Karpas-422 (cell line): ENCODE measurements at regions not wholly inside any gene's neighbourhood (a gene's known extent, or its start where the extent isn't known, plus 50 kb on each side); places are given as distances from the start of the nearest gene placed in this dataset.
"Not testable (repeated sequence)": the region's sequence is repeated elsewhere in the genome, so short reads cannot be mapped to it uniquely, and the experiment has no call there.

ENCODE experiments used
- DNase-seq: peaks from one replicate; pipeline ENCODE4 v3.0.0-alpha.2; 2015
- H2AFZ ChIP-seq: fragments of 200-600 bp; sonication (generic); 2 replicates; pipeline ENCODE4 v1.6.1; 2014; ENCODE audit warnings: antibody characterized with exemption, low read length, mixed read lengths
- H3K27ac ChIP-seq: fragments of 200-600 bp; sonication (generic); 2 replicates; pipeline ENCODE4 v1.5.1; 2014; ENCODE audit warnings: mild to moderate bottlenecking, low read length, moderate library complexity
- H3K27me3 ChIP-seq: fragments of 200-600 bp; sonication (generic); 2 replicates; pipeline ENCODE4 v1.6.1; 2014; ENCODE audit warnings: low read length, mixed read lengths
- H3K36me3 ChIP-seq: fragments of 200-600 bp; sonication (generic); 2 replicates; pipeline ENCODE4 v1.6.1; 2014; ENCODE audit warnings: low read length, mixed read lengths; ENCODE audit not compliant: insufficient read depth
- H3K4me1 ChIP-seq: fragments of 200-600 bp; sonication (generic); 2 replicates; pipeline ENCODE4 v1.6.1; 2014; ENCODE audit warnings: mild to moderate bottlenecking, low read length, mixed read lengths
- H3K4me2 ChIP-seq: fragments of 200-600 bp; sonication (generic); 2 replicates; pipeline ENCODE4 v1.6.1; 2014; ENCODE audit warnings: low read length, low read depth, mild to moderate bottlenecking; ENCODE audit not compliant: poor library complexity, severe bottlenecking
- H3K4me3 ChIP-seq: fragments of 200-600 bp; sonication (generic); 2 replicates; pipeline ENCODE4 v1.5.1; 2014; ENCODE audit warnings: mild to moderate bottlenecking, antibody characterized with exemption, low read length, mixed read lengths
- H3K79me2 ChIP-seq: fragments of 200-600 bp; sonication (generic); 2 replicates; pipeline ENCODE4 v1.6.1; 2014; ENCODE audit warnings: mild to moderate bottlenecking, low read length, mixed read lengths
- H3K9ac ChIP-seq: fragments of 200-600 bp; sonication (generic); 2 replicates; pipeline ENCODE4 v1.6.0; 2014; ENCODE audit warnings: low read length
- H3K9me2 ChIP-seq: fragments of 200-600 bp; sonication (generic), shearing (Covaris generic); replicated peaks from 2 replicates; pipeline ENCODE4 v1.6.0; 2014; ENCODE audit warnings: mild to moderate bottlenecking, low read length, moderate library complexity; ENCODE audit not compliant: insufficient read depth
- H3K9me3 ChIP-seq: fragments of 300-700, 200-600 bp; sonication (generic); 2 replicates; pipeline ENCODE4 v1.6.1; 2014; ENCODE audit warnings: low read length, mixed read lengths
- H4K20me1 ChIP-seq: fragments of 200-600 bp; sonication (generic); 2 replicates; pipeline ENCODE4 v1.6.1; 2014; ENCODE audit warnings: mild to moderate bottlenecking, antibody characterized with exemption, low read length, low read depth; ENCODE audit not compliant: insufficient read depth

DNA sequence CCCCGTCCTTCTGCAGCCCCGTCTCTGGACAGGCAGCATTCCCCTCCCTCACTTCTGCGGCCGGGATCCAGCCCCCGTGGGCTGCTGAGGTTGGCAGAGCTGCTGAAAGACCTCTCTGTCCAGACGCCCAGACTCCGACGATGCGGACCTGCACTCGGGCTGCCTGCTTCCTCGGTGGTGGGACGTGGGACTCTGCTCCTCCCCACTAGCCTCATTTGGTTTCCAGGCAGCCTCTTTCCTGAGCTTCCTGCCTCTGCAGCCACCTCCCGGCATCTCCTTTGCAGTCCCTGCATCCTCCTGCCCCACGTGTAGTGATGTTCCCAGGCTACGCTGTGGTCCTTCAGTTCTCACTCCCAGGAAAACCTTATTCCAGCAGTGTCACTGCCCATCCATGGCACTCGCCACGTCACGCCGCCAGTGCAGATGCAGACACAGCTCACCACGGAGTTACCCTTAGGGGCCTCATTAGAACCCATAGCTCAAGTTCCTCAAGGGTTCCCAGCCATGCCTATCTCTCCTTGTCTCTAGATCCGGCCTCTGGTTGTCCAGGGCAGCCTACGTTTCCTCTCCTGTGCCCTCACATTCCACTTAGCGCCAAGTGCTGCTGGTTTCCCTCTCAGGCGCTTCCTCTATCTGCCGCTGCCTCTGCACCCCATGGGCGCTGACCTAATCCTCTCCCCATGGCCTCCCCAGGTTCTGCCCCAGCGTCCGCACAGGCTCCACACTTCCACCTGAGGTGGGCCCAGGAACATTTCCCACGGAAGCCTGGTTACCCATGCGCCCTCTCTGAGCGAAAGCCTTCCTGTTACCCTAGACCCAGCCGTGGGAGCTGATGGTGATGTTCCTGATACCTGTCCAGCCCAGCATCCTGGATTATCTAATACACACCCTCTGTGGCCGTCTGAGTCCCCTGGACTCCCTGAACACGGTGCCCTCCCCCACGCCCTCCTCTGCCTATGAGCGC, 318.3 kb upstream of the MYT1L start:
- Histone ChIP-seq H3K9me3 (no peaks in the 10 kb centered on the region), H4K20me1 (no peaks in the 10 kb centered on the region), H3K4me3 (no peak overlapping the region), H3K9me2 (no peaks in the 10 kb centered on the region), H3K4me2 (no peak overlapping the region), H3K9ac (no peak overlapping the region), H3K27ac (no peak overlapping the region), H3K36me3 (no peaks in the 10 kb centered on the region), H3K27me3 (no peaks in the 10 kb centered on the region), H2AFZ (no peak overlapping the region), H3K4me1 (no peaks in the 10 kb centered on the region), H3K79me2 (no peaks in the 10 kb centered on the region)
- DNase-seq = no peak

DNA sequence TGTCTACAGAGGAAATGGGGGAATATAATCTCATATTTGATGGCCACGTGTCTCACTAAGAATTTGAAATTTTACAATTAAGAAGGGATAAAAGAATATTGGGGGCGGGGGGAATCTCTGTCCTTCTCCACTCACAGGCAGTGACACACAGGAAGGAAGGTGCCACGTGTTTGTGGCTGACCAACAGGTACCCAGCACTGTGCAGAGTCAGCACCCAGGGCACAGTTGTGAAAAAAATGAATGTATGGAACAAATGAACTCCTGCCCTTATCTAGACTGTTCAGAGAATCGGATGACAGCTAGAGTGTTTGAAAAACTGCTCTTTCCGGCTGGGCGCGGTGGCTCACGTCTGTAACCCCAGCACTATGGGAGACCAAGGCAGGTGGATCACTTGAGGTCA, 317.0 kb upstream of the MYT1L start:
- H3K4me2 ChIP-seq = no peak overlapping the region
- H3K27ac ChIP-seq = no peak overlapping the region
- H3K27me3 ChIP-seq = no peaks in the 10 kb centered on the region
- no peak overlapping the region for H2AFZ ChIP-seq
- H3K9me2 ChIP-seq = no peaks in the 10 kb centered on the region
- no peaks in the 10 kb centered on the region for H3K36me3 ChIP-seq
- H3K79me2 ChIP-seq = no peaks in the 10 kb centered on the region
- no peak for DNase-seq
- no peaks in the 10 kb centered on the region for H3K9me3 ChIP-seq
- H3K4me1 ChIP-seq = no peaks in the 10 kb centered on the region
- H4K20me1 ChIP-seq = no peaks in the 10 kb centered on the region
- H3K9ac ChIP-seq = no peak overlapping the region
- no peak overlapping the region for H3K4me3 ChIP-seq

DNA sequence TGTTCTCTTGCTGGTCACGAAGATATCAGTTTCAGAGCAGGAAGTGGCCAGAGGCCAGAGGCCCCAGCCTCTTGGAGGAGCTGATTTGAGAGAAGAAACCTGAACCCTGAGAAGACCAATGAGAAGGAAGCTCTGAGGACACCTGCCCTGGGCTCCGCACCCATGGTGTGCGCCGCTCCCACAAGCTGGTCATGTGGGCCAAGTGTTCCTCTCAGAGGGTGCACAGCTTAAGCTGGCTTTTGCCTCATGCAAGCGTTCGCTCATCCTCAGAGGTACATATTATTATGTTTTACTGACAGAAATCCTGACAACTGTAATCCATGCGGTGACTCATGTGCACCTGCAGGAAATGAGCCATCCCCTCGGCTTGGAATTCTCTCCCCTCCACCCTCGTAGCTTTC, 316.1 kb upstream of the MYT1L start:
- no peak overlapping the region for H3K4me2 ChIP-seq
- no peak overlapping the region for H2AFZ ChIP-seq
- no peaks in the 10 kb centered on the region for H3K27me3 ChIP-seq
- H3K9ac ChIP-seq = no peak overlapping the region
- no peaks in the 10 kb centered on the region for H3K4me1 ChIP-seq
- H3K9me3 ChIP-seq = no peaks in the 10 kb centered on the region
- DNase-seq = no peak
- H3K9me2 ChIP-seq = no peaks in the 10 kb centered on the region
- H3K79me2 ChIP-seq = no peaks in the 10 kb centered on the region
- H3K36me3 ChIP-seq = no peaks in the 10 kb centered on the region
- no peak overlapping the region for H3K27ac ChIP-seq
- H4K20me1 ChIP-seq = no peaks in the 10 kb centered on the region
- H3K4me3 ChIP-seq = no peak overlapping the region

DNA sequence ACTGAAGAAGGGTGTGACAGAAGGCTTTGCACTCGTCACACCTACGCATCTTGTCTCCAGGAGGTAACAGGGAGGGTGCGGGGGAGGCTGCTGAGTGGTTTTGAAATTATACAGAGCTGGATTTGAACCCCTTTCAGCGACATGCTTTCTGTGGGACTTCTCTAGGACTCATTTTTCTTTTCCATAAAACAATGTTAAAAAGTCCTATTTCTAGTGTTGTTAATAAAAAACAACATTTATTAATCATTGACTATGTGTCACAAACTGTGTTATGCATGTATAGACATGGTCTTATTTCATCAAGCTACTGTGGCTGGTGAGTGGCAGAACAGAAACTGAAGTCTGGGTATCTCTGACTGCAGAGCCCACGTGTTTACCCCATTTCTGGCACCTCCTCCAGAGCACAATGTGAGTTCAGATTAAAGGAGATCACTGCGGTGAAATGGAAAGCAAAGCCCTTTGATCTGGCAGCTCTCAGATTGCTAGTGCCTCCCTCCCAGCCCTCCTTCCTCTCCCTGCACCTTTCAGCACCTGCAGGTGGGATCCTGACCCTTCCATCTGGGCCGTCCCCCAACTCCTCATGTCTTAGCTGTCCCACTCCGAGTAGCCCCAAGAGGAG, 315.5 kb upstream of the MYT1L start:
- H3K9ac ChIP-seq = no peak overlapping the region
- no peak overlapping the region for H3K4me3 ChIP-seq
- H3K9me2 ChIP-seq = no peaks in the 10 kb centered on the region
- no peak overlapping the region for H3K27ac ChIP-seq
- no peaks in the 10 kb centered on the region for H3K27me3 ChIP-seq
- no peaks in the 10 kb centered on the region for H3K79me2 ChIP-seq
- no peaks in the 10 kb centered on the region for H3K36me3 ChIP-seq
- H2AFZ ChIP-seq = no peak overlapping the region
- no peak for DNase-seq
- H3K4me1 ChIP-seq = no peaks in the 10 kb centered on the region
- H3K4me2 ChIP-seq = no peak overlapping the region
- no peaks in the 10 kb centered on the region for H3K9me3 ChIP-seq
- H4K20me1 ChIP-seq = no peaks in the 10 kb centered on the region

DNA sequence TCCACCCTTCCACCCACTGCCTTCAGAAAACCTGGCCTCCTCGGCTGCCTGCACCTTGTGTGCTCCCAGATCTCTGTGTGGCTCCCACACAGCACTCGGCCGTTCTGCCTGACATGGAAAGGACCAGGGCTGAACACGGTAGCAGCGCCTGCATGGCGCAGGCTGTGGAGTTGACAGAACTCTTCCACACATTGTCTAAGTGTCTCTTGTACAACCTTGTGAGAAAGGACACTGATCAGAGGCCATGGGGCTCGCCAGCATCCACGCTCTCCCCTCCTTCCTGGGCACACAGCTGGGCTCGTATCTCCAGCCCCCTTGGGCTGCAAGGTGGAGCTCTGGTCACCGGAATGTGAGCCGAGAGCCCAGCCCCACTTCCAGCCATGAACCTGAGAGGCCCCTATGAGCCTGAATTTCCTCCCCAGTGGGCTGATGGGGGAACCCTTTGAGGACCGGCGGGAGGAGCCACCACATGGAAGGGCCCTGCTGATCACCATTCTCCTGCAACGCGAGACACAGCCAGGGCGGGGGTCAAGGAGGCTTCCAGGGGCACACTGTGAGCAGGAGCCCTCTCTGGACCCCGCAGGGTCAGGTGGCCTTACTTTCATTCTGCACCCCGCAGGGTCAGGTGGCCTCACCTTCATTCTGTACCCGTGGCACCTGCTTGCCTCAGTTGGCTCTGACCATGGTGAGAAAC, 314.2 kb upstream of the MYT1L start:
- DNase-seq = no peak
- no peaks in the 10 kb centered on the region for H3K36me3 ChIP-seq
- H3K9me3 ChIP-seq = no peaks in the 10 kb centered on the region
- H3K9ac ChIP-seq = no peak overlapping the region
- H3K27ac ChIP-seq = no peak overlapping the region
- H3K4me3 ChIP-seq = no peak overlapping the region
- H3K4me1 ChIP-seq = no peaks in the 10 kb centered on the region
- no peaks in the 10 kb centered on the region for H3K79me2 ChIP-seq
- no peaks in the 10 kb centered on the region for H4K20me1 ChIP-seq
- no peaks in the 10 kb centered on the region for H3K9me2 ChIP-seq
- no peak overlapping the region for H2AFZ ChIP-seq
- H3K4me2 ChIP-seq = no peak overlapping the region
- no peaks in the 10 kb centered on the region for H3K27me3 ChIP-seq

DNA sequence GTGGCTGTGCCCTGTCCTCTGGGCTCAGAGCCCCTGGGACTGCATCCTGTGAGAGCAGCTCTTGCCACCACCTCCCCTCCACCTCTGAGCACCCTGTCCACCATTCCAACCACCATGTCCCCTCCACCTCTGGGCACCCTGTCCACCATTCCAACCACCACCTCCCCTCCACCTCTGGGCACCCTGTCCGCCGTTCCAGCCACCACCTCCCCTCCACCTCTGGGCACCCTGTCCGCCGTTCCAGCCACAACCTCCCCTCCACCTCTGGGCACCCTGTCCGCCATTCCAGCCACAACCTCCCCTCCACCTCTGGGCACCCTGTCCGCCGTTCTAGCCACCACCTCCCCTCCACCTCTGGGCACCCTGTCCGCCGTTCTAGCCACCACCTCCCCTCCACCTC, 313.7 kb upstream of the MYT1L start:
- H3K4me3 ChIP-seq, H3K4me1 ChIP-seq, H3K27me3 ChIP-seq, H3K4me2 ChIP-seq, H2AFZ ChIP-seq, H3K27ac ChIP-seq, H4K20me1 ChIP-seq, H3K79me2 ChIP-seq, H3K9me2 ChIP-seq, H3K9me3 ChIP-seq, H3K9ac ChIP-seq, H3K36me3 ChIP-seq, DNase-seq: not testable (repeated sequence)

DNA sequence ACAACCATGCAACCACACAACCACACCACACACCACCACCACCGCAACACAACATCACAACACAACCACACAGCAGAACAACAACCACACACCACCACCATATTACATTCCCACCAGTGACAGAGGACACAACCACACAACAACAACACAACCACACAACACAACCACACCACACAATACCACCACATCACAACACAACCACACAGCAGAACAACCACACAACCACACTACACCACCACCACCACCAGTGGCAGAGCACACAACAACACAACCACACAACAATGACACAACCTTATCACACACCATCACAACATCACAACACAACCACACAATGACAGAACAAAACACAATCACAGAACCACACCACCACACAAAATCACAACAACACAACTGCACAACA, 313.0 kb upstream of the MYT1L start:
- H3K27me3 ChIP-seq = no peaks in the 10 kb centered on the region
- no peak overlapping the region for H3K4me2 ChIP-seq
- no peaks in the 10 kb centered on the region for H3K36me3 ChIP-seq
- H3K9ac ChIP-seq = no peak overlapping the region
- H4K20me1 ChIP-seq = no peaks in the 10 kb centered on the region
- no peak overlapping the region for H2AFZ ChIP-seq
- H3K4me1 ChIP-seq = no peaks in the 10 kb centered on the region
- H3K9me3 ChIP-seq = no peaks in the 10 kb centered on the region
- no peak overlapping the region for H3K4me3 ChIP-seq
- no peak for DNase-seq
- H3K79me2 ChIP-seq = no peaks in the 10 kb centered on the region
- no peaks in the 10 kb centered on the region for H3K9me2 ChIP-seq
- H3K27ac ChIP-seq = no peak overlapping the region
